Sciatic nerve (tissue), 2 donors: ENCODE measurements at regions not wholly inside any gene's neighbourhood (a gene's known extent, or its start where the extent isn't known, plus 50 kb on each side); places are given as distances from the start of the nearest gene placed in this dataset.

Experiments
- ATAC-seq: fragments of 200-7000 bp; cut with Tn5 transposase; one replicate; pipeline ENCODE4 v1.9.1; 2020; ENCODE audit warnings: mild to moderate bottlenecking, moderate library complexity
- DNase-seq: peaks from one replicate; pipeline ENCODE4 v3.0.0-alpha.2; 2020; ENCODE audit warnings: low spot score
- intact Hi-C: fragments of 100-400 bp; cut with DNase I; formaldehyde crosslinking; loops from one replicate; pipeline ENCODE4 v1.14.2; 2022
- donor health status: DM: no; HTN: no; CAD: no.
- donor health status: DM: no; HTN: no; CAD: no.

DNA sequence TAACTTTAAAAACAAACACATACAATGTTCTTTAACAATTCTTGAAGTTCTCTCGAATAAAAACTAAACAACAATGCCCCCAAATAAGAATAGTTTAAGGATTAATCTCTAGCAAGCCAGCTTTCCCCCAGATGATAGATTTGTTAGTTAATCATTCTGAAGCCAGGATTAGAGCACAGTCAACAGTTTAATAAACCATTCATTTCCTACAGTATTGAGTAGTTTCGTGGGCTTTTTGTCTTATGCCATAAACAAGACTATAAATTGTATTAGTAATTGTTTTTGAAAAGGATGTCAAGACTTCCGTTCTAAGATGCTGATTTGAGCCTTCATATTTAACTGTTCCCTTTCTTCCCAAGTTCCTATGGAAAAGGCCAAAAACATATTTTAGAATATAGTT, 136.6 kb downstream of the PIK3R1 start:
- DNase-seq (no peak), ATAC-seq (no peak)

DNA sequence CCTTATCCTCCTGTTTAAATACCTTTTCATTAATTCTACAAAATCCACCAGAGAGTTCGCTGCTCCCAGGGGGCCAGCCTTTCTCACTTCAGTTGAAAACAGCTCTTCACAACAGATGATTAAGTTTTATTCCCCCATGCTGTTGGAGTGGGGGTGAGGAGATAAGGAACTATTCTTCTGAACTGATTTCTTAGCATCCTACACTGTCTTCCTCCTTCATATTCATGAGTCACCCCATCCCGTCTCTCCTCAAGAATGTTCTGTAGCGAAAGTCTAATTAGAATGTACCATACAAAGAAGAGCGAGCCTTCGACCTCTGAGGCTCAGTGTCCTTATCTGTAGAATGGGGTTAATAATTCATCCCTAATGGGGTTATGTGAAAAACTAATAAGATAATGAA, 138.0 kb downstream of the PIK3R1 start:
- ATAC-seq (no peak), DNase-seq (no peak)
- intact Hi-C loops = no loop called here

More for the DNA sequence above, 136.6 kb downstream of the PIK3R1 start:
- intact Hi-C loops = no loop called here

DNA sequence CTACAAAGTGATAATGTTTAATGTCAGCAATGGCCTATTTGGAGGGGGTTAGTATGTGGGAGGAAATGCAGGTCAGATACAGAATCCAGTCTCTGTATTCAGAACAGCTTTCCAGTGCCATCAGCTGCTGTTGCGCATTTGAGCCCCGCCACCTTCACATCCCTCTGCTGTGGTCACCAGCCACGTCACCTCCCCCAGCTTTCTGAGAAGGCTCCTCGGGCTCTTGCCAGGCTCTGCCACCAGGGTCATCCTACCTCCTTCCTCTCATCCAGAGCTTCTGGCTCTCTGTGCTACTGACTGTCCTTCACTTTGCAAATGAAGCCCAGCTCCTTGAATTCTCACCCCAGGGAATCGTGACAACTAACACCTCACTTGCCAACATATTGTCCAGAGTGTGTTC, 138.8 kb downstream of the PIK3R1 start:
- intact Hi-C loops = no loop called here
- ATAC-seq (no peak), DNase-seq (no peak)

DNA sequence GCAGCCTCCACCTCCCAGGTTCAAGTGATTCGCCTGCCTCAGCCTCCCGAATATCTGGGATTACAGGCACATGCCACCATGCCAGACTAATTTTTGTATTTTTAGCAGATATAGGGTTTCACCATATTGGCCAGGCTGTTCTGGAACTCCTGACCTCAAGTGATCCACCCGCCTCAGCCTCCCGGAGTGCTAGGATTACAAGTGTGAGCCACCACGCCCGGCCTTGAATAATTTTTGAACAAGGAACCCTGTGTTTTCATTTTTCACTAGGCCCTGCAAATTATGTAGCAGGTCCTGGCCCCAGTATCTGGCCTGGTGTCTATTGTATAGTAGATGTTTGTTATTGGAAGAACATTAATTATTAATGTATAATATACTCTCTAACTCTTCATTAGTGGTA, 140.7 kb downstream of the PIK3R1 start:
- no peak for DNase-seq
- no peak for ATAC-seq
- intact Hi-C loops = no loop called here

DNA sequence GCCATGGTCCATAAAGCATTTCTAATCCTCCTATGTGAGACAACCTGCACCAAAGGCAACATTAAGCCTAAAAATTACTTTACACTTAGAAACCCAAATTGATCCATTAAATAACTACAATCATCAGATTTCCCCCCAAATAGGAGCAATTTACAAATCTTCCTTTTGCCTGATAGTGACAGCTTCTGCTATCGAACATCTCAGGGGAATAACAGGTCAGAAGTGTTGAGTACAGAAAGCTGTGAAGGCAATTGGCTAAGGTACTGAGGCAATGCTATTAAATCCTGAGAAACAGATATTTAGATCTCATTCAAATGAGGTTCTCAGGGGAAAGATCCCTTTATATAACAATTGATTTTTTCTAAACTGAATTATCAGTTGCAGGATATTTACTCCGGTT, 141.1 kb downstream of the PIK3R1 start:
- no peak for ATAC-seq
- no peak for DNase-seq
- intact Hi-C loops = no loop called here

DNA sequence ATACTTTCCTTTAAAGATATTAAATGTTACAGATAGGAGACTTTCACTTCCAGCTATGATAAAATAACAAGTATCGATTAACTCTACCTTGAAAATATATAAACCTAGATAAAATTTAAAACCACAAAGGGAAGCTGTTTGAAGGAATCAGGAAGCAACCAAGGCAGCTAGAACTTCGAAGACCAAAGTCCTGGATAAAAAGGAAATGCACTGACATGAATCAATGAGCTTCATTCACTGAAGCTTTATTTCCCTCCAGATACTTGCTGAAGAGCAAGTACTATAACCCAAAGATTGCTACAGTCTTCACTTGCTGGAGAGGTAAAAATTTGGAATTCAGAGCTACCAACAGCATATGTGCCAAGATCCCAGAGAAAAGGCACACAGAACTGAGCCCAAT, 144.1 kb downstream of the PIK3R1 start:
- no peak for ATAC-seq

DNA sequence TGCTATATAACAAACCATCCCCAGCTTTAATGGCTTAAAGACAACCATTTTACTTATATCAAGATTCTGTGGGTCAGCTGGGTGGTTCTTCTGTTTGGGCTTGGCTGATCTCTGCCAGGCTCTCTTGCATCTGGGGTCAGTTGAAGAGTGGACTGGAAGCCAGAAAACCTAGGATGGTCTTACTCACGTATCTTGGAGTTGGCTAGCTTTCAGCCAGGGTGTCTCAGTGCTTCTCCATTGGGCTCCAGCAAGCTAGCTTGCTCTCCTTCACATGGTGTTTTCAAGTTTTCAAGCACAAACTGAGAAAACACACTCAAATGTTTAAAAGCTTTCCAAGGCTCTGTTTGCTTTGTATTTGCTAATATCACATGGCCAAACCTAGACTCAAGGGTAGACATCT, 146.8 kb downstream of the PIK3R1 start:
- intact Hi-C loops = no loop called here
- DNase-seq = no peak

More for the DNA sequence above, 144.1 kb downstream of the PIK3R1 start:
- DNase-seq = no peak
- intact Hi-C loops = no loop called here

DNA sequence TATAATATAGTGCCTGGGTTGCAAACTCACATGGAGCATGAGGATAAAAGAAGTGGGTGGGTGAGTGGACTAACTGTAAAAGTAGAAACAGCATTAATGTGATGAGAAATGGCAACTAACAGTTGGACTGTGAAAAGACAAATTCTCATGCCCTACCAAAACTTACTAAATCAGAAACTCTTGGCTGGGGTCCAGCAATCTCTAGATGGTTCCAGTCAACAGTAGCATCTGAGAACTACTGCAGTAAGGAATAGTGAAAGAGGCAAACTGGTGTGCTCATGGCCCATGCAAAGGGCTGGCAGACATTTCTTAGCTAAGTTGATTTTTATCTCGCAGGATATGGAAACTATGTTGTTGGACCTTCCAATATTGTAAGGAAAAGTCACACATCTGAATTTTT, 150.3 kb downstream of the PIK3R1 start:
- ATAC-seq (no peak), DNase-seq (no peak)
- intact Hi-C loops = no loop called here

More for the DNA sequence above, 146.8 kb downstream of the PIK3R1 start:
- ATAC-seq = no peak

DNA sequence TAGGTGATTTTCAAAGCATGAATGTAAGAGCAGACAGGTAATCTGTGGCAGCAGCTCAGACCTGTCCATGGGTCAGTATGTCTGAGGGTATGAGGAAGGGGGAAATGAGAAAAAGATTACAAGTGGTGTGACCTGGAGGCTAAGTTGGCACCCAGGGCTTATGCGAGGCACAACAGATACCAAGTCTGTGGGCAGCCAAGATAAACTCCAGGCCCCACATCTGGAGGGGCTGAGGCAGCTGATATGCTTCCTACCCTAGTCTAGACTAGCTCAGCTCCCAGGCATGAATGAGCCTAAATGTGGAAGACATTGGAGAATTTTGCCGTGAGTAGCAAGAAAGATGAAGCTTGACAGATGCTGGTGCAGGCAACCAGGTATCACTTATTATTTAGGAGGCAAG, 151.7 kb downstream of the PIK3R1 start:
- intact Hi-C loops = no loop called here
- ATAC-seq = no peak

DNA sequence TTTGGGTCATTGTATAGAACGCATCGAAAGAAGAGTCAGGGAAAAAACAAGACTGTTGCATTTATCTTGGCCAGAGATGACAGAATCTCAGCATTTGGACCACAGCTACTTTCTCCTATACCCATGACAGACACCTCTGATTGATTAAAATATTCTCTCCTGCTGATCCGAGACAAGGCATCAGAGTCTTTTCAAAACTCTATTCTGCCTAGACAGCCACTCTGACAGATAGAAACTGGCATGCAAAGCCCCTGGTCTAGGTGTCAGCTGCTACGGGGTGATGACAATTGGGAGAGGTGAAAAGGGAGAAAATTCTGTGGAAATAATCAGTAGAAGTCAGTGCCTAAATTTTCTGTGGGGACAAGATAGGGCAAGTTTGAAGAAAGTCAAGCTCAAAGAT, 152.2 kb downstream of the PIK3R1 start:
- ATAC-seq (no peak), DNase-seq (no peak)
- intact Hi-C loops = no loop called here

More for the DNA sequence above, 151.7 kb downstream of the PIK3R1 start:
- no peak for DNase-seq

DNA sequence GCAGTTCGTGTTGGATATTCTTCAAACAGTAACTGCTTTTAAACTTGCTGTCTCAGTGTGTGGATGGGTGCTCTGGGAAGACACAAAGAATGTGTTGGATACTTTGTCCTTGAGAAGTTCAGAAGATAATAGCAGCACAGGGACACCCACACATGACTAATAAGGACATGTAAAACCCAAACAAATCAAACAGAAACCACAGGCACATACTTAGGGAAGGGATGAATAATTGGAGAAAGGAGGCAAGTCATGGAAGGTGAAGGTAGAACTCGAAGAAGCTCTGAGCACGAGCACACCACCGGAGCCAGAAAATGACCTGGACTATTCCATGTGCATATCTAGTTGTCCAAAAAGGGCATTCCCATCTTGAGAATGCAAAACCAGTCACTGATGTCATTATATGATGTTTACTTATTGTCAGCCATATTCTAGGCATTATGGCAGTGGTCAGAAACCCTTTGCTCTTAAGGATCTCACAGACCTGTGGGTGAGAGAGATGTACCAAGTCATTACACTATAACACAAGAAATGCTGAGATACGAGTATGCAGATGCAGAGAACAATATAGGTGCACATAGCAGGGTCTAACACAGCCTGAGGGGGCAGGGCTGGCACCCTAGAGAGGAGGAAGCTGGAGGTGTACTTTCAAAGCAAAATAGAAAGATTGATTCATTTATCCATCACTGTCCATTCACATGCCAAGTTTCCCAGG, 152.9 kb downstream of the PIK3R1 start:
- intact Hi-C loops = no loop called here
- ATAC-seq (no peak), DNase-seq (no peak)

DNA sequence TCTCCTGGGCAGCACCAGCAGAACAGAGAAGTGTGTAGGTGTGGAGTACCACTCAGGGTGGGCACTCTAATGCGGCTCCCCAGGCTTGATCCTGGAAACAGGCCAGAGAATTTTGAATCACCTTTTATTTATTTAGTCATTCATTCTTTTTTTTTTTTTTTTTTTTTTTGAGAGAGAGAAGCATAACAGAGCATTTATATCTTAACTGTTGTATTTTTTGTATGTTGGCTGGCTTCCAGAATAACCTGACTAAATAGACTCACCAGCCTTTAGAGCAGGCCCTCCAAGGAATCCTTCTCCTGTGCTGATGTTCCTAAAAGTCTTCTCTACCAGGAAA, 153.4 kb downstream of the PIK3R1 start:
- ATAC-seq (no peak), DNase-seq (no peak)
- intact Hi-C loops = no loop called here

DNA sequence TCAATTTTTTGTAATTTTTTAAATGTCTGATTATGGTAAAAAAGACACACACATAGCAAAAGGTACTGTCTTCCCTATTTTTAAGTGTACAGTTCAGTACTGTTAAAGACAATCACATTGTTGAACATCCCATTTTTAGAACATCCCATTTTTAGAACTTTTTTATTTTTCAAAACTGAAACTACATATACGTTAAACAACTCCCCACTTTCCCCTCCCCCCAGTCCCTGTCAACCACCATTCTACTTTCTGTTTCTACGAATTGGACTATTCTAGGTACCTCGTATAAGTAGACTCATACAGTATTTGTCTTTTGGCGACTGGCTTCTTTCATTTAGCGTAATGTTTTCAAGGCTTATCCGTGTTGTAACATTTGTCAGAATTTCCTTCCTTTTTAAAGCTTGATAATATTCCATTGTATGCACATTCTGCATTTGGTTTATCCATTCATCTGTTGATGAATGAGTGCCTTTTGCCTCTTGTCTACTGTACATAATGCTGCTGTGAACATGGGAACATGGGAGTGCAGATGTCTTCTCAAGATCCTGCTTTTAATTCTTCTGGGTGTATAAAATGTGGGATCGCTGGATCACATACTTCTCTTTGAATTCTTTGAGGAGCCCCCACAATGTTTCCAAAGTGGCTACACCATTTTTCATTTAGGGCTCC, 154.0 kb downstream of the PIK3R1 start:
- DNase-seq (no peak), ATAC-seq (no peak)
- intact Hi-C loops = no loop called here

DNA sequence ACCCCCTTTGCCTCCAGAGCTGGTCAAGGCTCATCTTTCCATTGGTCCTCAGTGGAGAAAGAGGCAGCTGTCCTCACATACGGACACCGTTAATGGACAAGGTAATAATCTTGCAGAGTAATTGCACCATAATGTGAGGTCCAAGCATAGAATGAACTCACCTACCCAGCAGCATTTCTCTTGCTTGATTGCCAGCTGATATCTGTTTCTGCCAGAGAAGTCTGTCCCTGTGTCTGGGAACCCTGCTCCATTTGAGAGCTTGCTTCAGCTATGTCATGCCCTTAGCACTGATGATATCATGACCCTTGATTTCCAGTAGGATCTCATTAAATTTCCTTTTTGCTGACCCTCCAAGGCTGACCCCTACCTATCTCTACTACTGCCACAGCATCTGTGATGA, 154.6 kb downstream of the PIK3R1 start:
- no peak for ATAC-seq
- intact Hi-C loops = no loop called here
- no peak for DNase-seq

DNA sequence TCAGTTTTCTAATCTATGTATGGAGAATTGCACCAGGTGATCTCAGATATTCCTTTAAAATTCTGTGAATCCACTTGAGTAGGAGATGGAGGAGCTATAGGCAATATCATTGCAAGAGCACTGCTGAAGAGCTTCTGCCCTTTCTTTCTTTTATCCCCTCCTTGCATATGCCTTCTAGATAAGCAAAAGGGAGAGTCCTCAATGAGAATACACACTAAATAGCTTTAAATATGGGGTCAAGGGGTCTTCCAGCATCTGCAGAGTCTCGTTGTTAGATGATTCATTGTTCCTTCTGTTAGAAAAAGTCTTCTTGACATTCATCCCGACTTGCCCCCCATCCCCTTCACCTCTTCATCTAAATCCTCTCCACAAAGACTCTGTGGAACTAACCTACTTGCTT, 156.1 kb downstream of the PIK3R1 start:
- intact Hi-C loops = no loop called here
- no peak for ATAC-seq

DNA sequence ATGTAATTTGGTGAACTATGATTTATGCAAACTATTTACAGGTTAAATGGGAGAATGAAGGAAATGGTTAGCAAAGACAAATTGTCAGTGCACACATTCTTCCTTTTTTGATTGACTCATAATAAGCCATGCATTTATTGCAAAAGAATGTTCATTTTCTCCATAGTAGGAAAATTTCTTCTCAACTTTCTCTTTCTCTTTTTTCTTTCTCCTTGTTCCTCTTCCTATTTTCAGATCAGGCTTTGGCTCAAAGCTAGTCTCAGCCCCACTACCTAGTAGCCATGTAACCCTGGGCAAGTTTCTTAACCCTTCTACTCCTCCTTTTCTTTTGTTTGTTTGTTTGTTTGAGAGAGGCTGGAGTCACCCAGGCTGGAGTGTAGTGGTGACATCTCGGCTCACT, 156.6 kb downstream of the PIK3R1 start:
- no peak for ATAC-seq
- intact Hi-C loops = no loop called here
- no peak for DNase-seq

More for the DNA sequence above, 156.1 kb downstream of the PIK3R1 start:
- no peak for DNase-seq

DNA sequence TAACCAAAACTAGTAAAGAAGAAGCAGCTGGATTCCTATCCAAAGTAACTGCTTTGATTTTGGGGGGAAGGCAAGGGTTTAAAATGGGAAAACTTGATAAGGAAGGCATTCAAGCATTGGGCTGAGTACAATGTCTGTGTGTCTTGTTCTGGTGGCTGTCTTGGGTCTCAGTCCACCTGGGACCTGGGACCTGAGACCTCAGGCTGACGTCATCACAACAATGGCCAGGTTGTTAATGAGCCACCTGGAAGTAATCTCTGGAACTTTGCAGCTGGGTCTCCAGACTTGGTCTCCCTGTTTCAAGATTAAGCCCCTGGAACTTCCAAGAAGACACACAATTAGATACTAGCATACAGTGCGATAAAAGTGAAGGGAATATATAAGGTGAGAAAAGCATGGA, 157.5 kb downstream of the PIK3R1 start:
- no peak for DNase-seq

DNA sequence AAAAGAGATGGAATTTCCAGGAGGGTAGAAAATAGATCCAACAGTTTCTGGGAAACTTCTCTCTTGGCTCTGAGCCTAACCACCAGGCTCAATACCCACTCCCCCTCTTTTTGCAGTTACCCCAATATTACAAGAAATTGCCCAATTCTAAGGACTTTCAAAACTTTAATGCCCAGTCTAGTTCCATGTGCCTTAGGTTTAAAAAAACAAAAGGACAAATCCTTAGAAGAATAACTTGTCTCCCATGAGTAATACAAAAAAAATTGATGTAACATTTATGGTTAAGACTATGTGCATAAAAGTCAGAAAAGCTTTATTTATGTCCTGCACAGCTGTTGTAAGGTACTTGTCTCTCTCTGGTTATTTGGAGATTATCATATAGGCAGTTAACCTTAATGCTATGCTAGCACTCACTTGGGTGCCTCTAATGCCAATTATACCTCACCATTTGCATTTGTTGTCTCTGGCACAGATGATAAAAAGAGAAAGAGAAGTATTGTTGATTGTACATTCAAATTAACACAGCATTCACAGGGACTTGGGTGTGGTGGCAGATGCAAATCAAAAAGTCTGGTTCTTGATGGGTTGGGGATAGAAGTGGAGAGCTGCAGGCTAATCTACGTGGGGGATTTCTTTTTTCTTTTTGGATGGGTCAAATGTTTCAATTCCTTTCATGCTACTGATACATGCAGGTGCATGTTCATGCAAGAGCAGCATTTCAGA, 159.4 kb downstream of the PIK3R1 start:
- no peak for ATAC-seq
- no peak for DNase-seq
- intact Hi-C loops = no loop called here

More for the DNA sequence above, 157.5 kb downstream of the PIK3R1 start:
- no peak for ATAC-seq
- intact Hi-C loops = no loop called here

DNA sequence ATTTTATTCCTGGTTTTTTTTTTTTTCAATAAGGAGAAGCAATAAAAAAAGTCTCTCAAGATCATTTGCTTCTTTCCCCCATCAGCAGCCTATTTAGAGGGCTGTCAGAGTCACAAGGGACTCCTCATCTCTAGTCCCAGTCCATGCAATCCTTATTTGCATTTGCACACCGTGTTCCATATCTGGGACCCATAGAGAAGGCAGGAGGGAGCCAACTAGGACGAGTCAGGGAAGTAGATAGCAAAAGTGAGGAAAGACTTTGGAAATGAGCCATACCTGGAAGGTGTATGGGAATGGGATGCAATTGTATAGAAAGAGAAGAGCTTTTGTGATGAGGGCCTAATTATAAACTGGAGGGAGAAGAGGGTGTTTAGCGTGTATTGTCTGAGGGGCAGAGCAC, 160.0 kb downstream of the PIK3R1 start:
- ATAC-seq (no peak), DNase-seq (no peak)
- intact Hi-C loops = no loop called here

DNA sequence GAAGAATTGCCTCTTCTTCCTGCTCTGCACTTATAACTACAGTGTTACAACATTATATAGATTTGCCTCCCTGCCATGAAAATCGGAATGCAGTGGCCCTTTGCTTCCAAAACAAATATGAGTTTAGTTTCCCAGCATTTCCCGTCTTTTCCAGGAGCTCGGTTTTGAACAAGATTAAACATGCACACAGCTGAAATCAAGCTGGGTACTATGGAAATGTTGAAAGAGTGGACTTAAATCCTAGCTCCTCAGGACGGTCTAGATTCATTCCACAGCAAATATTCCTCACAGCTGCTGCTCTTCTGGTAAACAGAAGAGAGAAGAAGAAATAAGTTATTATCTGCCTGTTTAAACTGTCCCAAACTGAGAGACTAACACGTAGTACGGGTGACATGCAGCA, 161.4 kb downstream of the PIK3R1 start:
- intact Hi-C loops = no loop called here
- no peak for ATAC-seq
- no peak for DNase-seq
